Upper lobe of right lung (tissue), 1 donor: ENCODE measurements at regions not wholly inside any gene's neighbourhood (a gene's known extent, or its start where the extent isn't known, plus 50 kb on each side); places are given as distances from the start of the nearest gene placed in this dataset.

Experiments used
- ATAC-seq: fragments of 200-7000 bp; cut with Tn5 transposase; one replicate; pipeline ENCODE4 v1.9.1; 2020; ENCODE audit warnings: mild to moderate bottlenecking, moderate library complexity
- DNase-seq: peaks from one replicate; pipeline ENCODE4 v3.0.0-alpha.2; 2020
- H3K27ac ChIP-seq: fragments of 200-600 bp; one replicate; pipeline ENCODE4 v1.8.0; 2022
- H3K27me3 ChIP-seq: fragments of 200-600 bp; one replicate; pipeline ENCODE4 v1.8.0; 2022; ENCODE audit warnings: mild to moderate bottlenecking
- H3K36me3 ChIP-seq: fragments of 200-600 bp; one replicate; pipeline ENCODE4 v1.8.0; 2022
- H3K4me1 ChIP-seq: fragments of 200-600 bp; one replicate; pipeline ENCODE4 v1.8.0; 2022
- H3K4me3 ChIP-seq: fragments of 200-600 bp; one replicate; pipeline ENCODE4 v1.8.0; 2022; ENCODE audit warnings: mild to moderate bottlenecking
- H3K9me3 ChIP-seq: fragments of 200-600 bp; one replicate; pipeline ENCODE4 v1.8.0; 2022
- CTCF ChIP-seq: fragments of 200-600 bp; IDR thresholded peaks from one replicate; pipeline ENCODE4 v1.8.0; 2022; ENCODE audit warnings: antibody characterized with exemption
- intact Hi-C: fragments of 100-400 bp; cut with DNase I; formaldehyde crosslinking; loops from one replicate; pipeline ENCODE4 v1.11.0; 2022
- donor health status: DM: no; HTN: yes; CAD: no; lungs with severe emphysema.

- Histone ChIP-seq H3K4me3 (no peak overlapping the region), H3K27me3 (peaks cover 9% of the 10 kb centered on the region), H3K36me3 (no peaks in the 10 kb centered on the region), H3K27ac (no peak overlapping the region), H3K4me1 (no peaks in the 10 kb centered on the region), H3K9me3 (no peaks in the 10 kb centered on the region)
- ATAC-seq, result no peak
- TF ChIP-seq CTCF, result no peak
- intact Hi-C loops, result no loop called here
- DNase-seq, result no peak
Measured at GRCh38 chr5:159774476-159775031, 141.7 kb upstream of the ADRA1B start.

GRCh38 chr5:159775890-159776289 lies 140.4 kb upstream of the ADRA1B start:
- no peak for TF ChIP-seq CTCF
- DNase-seq, result no peak
- Histone ChIP-seq H3K9me3 (no peaks in the 10 kb centered on the region), H3K4me1 (no peaks in the 10 kb centered on the region), H3K27me3 (peaks cover 9% of the 10 kb centered on the region), H3K4me3 (no peak overlapping the region), H3K27ac (no peak overlapping the region), H3K36me3 (no peaks in the 10 kb centered on the region)
- no peak for ATAC-seq
- intact Hi-C loops, result no loop called here

- Histone ChIP-seq H3K9me3 (no peaks in the 10 kb centered on the region), H3K36me3 (no peaks in the 10 kb centered on the region), H3K27ac (no peak overlapping the region), H3K4me3 (no peak overlapping the region), H3K4me1 (no peaks in the 10 kb centered on the region), H3K27me3 (peaks cover 9% of the 10 kb centered on the region)
- TF ChIP-seq CTCF, result no peak
- intact Hi-C loops, result no loop called here
- DNase-seq (no peak), ATAC-seq (no peak)
Measured at GRCh38 chr5:159777049-159777660, 139.1 kb upstream of the ADRA1B start.

GRCh38 chr5:159779481-159779880 lies 136.8 kb upstream of the ADRA1B start:
- H3K9me3 ChIP-seq, result no peaks in the 10 kb centered on the region
- H3K27ac ChIP-seq, result no peak overlapping the region
- intact Hi-C loops, result no loop called here
- H3K4me3 ChIP-seq, result no peak overlapping the region
- H3K36me3 ChIP-seq, result no peaks in the 10 kb centered on the region
- DNase-seq (no peak), ATAC-seq (no peak)
- no peak for TF ChIP-seq CTCF
- H3K4me1 ChIP-seq, result no peaks in the 10 kb centered on the region
- no peaks in the 10 kb centered on the region for H3K27me3 ChIP-seq

GRCh38 chr5:159780246-159780645 lies 136.0 kb upstream of the ADRA1B start:
- Histone ChIP-seq H3K4me1 (no peaks in the 10 kb centered on the region), H3K27ac (no peak overlapping the region), H3K4me3 (no peak overlapping the region), H3K27me3 (no peaks in the 10 kb centered on the region), H3K36me3 (no peaks in the 10 kb centered on the region), H3K9me3 (no peaks in the 10 kb centered on the region)
- TF ChIP-seq CTCF, result no peak
- DNase-seq, result no peak
- intact Hi-C loops, result no loop called here
- no peak for ATAC-seq
